GM12892 (cell line): ENCODE measurements at regions not wholly inside any gene's neighbourhood (a gene's known extent, or its start where the extent isn't known, plus 50 kb on each side); places are given as distances from the start of the nearest gene placed in this dataset.

Source experiments
- DNase-seq: peaks from one replicate; pipeline ENCODE4 v3.0.0; 2011; ENCODE audit not compliant: insufficient read length
- FAIRE-seq: peaks from 2 replicates; lab custom pipeline; 2011; peaks lifted over from hg19 to GRCh38; lab: Jason Lieb, UNC
- POLR2A ChIP-seq: IDR thresholded peaks from 2 replicates; pipeline ENCODE4 v1.6.1; 2011; ENCODE audit warnings: low read depth, low read length, control low read depth
- POLR2AphosphoS5 ChIP-seq: IDR thresholded peaks from 2 replicates; pipeline ENCODE4 v1.6.1; 2011; ENCODE audit warnings: low read depth, low read length, control low read depth
- TAF1 ChIP-seq: IDR thresholded peaks from 2 replicates; pipeline ENCODE4 v1.6.1; 2011; ENCODE audit warnings: low read depth, mild to moderate bottlenecking, control low read depth, low read length, borderline replicate concordance

GRCh38 chr10:58952747-58953466 lies 223.5 kb upstream of the PHYHIPL start:
- DNase-seq (no peak), FAIRE-seq (peak; percentile 5)
- TF ChIP-seq POLR2AphosphoS5 (no peak), TAF1 (no peak), POLR2A (no peak)

GRCh38 chr10:58954178-58954577 lies 222.3 kb upstream of the PHYHIPL start:
- no peak for DNase-seq
- no peak for FAIRE-seq
- TF ChIP-seq POLR2AphosphoS5 (no peak), TAF1 (no peak), POLR2A (no peak)

GRCh38 chr10:58955615-58956014 lies 220.8 kb upstream of the PHYHIPL start:
- FAIRE-seq (no peak), DNase-seq (no peak)
- TF ChIP-seq POLR2AphosphoS5: no peak
- no peak for TF ChIP-seq POLR2A
- no peak for TF ChIP-seq TAF1

GRCh38 chr10:58956926-58957325 lies 219.5 kb upstream of the PHYHIPL start:
- TF ChIP-seq POLR2AphosphoS5 (no peak), TAF1 (no peak), POLR2A (no peak)
- no peak for DNase-seq
- no peak for FAIRE-seq

- FAIRE-seq (no peak), DNase-seq (no peak)
- no peak for TF ChIP-seq POLR2AphosphoS5
- TF ChIP-seq POLR2A: no peak
- TF ChIP-seq TAF1: no peak
These were observed 218.9 kb upstream of the PHYHIPL start for GRCh38 chr10:58957517-58957916.

GRCh38 chr10:58963101-58963534 lies 213.3 kb upstream of the PHYHIPL start:
- TF ChIP-seq TAF1: no peak
- TF ChIP-seq POLR2AphosphoS5: no peak
- no peak for TF ChIP-seq POLR2A
- DNase-seq: no peak
- FAIRE-seq: no peak

- no peak for FAIRE-seq
- TF ChIP-seq TAF1 (no peak), POLR2A (no peak), POLR2AphosphoS5 (no peak)
- DNase-seq: no peak
These were observed 212.7 kb upstream of the PHYHIPL start for GRCh38 chr10:58963723-58964124.

GRCh38 chr10:58965855-58966254 lies 210.6 kb upstream of the PHYHIPL start:
- no peak for FAIRE-seq
- TF ChIP-seq POLR2AphosphoS5 (no peak), TAF1 (no peak), POLR2A (no peak)
- no peak for DNase-seq

- TF ChIP-seq TAF1 (no peak), POLR2AphosphoS5 (no peak), POLR2A (no peak)
- DNase-seq (no peak), FAIRE-seq (no peak)
These were observed 208.7 kb upstream of the PHYHIPL start for GRCh38 chr10:58967551-58968388.

- TF ChIP-seq POLR2AphosphoS5 (no peak), POLR2A (no peak), TAF1 (no peak)
- no peak for DNase-seq
- no peak for FAIRE-seq
These were observed 208.1 kb upstream of the PHYHIPL start for GRCh38 chr10:58968389-58968755.

- DNase-seq (no peak), FAIRE-seq (no peak)
- no peak for TF ChIP-seq TAF1
- TF ChIP-seq POLR2A: no peak
- TF ChIP-seq POLR2AphosphoS5: no peak
These were observed 206.9 kb upstream of the PHYHIPL start for GRCh38 chr10:58969576-58969975.
